Neural cell (in vitro differentiated cells): ENCODE measurements at regions not wholly inside any gene's neighbourhood (a gene's known extent, or its start where the extent isn't known, plus 50 kb on each side); places are given as distances from the start of the nearest gene placed in this dataset.

Source experiments
- H2AFZ ChIP-seq: fragments of 200-600, 300-800 bp; sonication (generic), shearing (Covaris generic); 2 replicates; pipeline ENCODE4 v1.6.0; 2014; ENCODE audit warnings: low read depth, mild to moderate bottlenecking, antibody characterized with exemption, low read length, moderate library complexity
- H3F3A ChIP-seq: fragments of 200-600 bp; shearing (Covaris generic); 2 replicates; pipeline ENCODE4 v1.6.1; 2016; ENCODE audit warnings: mild to moderate bottlenecking, moderate library complexity, mixed read lengths, antibody characterized with exemption, low read length; ENCODE audit not compliant: insufficient read depth, poor library complexity, severe bottlenecking
- H3K27ac ChIP-seq: fragments of 200-600, 300-800 bp; sonication (generic), shearing (Covaris generic); 2 replicates; pipeline ENCODE4 v1.5.1; 2014; ENCODE audit warnings: mild to moderate bottlenecking, low read length, moderate library complexity
- H3K27me3 ChIP-seq: fragments of 300-800, 200-600 bp; sonication (generic), shearing (Covaris generic); 2 replicates; pipeline ENCODE4 v1.6.0; 2014; ENCODE audit warnings: mild to moderate bottlenecking, low read depth, low read length, moderate library complexity; ENCODE audit not compliant: insufficient read depth
- H3K36me3 ChIP-seq: fragments of 300-800, 200-600 bp; sonication (generic), shearing (Covaris generic); 2 replicates; pipeline ENCODE4 v1.5.1; 2014; ENCODE audit warnings: mild to moderate bottlenecking, antibody characterized with exemption, low read length, moderate library complexity; ENCODE audit not compliant: insufficient read depth
- H3K4me2 ChIP-seq: fragments of 300-800, 200-600 bp; sonication (generic), shearing (Covaris generic); 2 replicates; pipeline ENCODE4 v1.6.0; 2014; ENCODE audit warnings: mild to moderate bottlenecking, low read length
- H3K4me3 ChIP-seq: fragments of 300-800, 200-600 bp; sonication (generic), shearing (Covaris generic); 2 replicates; pipeline ENCODE4 v1.5.1; 2014; ENCODE audit warnings: mild to moderate bottlenecking, low read length, moderate library complexity
- H3K79me2 ChIP-seq: fragments of 200-600 bp; shearing (Covaris generic); replicated peaks from 2 replicates; pipeline ENCODE4 v1.6.0; 2014; ENCODE audit warnings: mild to moderate bottlenecking, low read length, moderate library complexity; ENCODE audit not compliant: insufficient read depth
- H3K9ac ChIP-seq: fragments of 300-800, 200-600 bp; sonication (generic), shearing (Covaris generic); 2 replicates; pipeline ENCODE4 v1.6.1; 2016; ENCODE audit warnings: mild to moderate bottlenecking, low read length, mixed read lengths
- H3K9me2 ChIP-seq: fragments of 200-600 bp; shearing (Covaris generic); 2 replicates; pipeline ENCODE4 v1.6.1; 2016; ENCODE audit warnings: mild to moderate bottlenecking, low read length, mixed read lengths; ENCODE audit not compliant: insufficient read depth
- H3K9me3 ChIP-seq: fragments of 200-600, 300-800 bp; sonication (generic), shearing (Covaris generic); 2 replicates; pipeline ENCODE4 v1.6.1; 2016; ENCODE audit warnings: mild to moderate bottlenecking, mixed run types, low read length, moderate library complexity, mixed read lengths
- H4K20me1 ChIP-seq: fragments of 200-600 bp; shearing (Covaris generic); 2 replicates; pipeline ENCODE4 v1.6.1; 2016; ENCODE audit warnings: mild to moderate bottlenecking, mixed run types; ENCODE audit not compliant: insufficient read depth
- CTCF ChIP-seq: fragments of 450-650 bp; IDR thresholded peaks from 2 replicates; pipeline ENCODE4 v1.5.1; 2014; ENCODE audit warnings: antibody characterized with exemption, mild to moderate bottlenecking, moderate library complexity; ENCODE audit not compliant: poor library complexity, severe bottlenecking
- EP300 ChIP-seq: fragments of 450-650 bp; conservative IDR thresholded peaks from 2 replicates; pipeline ENCODE4 v1.6.1; 2014; ENCODE audit warnings: antibody characterized with exemption, mild to moderate bottlenecking, moderate library complexity; ENCODE audit not compliant: poor library complexity, severe bottlenecking
- EZH2 ChIP-seq: fragments of 200-600, 300-800 bp; shearing (Covaris generic), sonication (generic); IDR thresholded peaks from 2 replicates; pipeline ENCODE4 v1.6.1; 2014; ENCODE audit warnings: antibody characterized with exemption, low read length, borderline replicate concordance, mild to moderate bottlenecking; ENCODE audit not compliant: insufficient read depth, poor library complexity, severe bottlenecking
- MXI1 ChIP-seq: fragments of 450-650 bp; conservative IDR thresholded peaks from 2 replicates; pipeline ENCODE4 v1.6.1; 2014; ENCODE audit warnings: antibody characterized with exemption, mild to moderate bottlenecking; ENCODE audit not compliant: poor library complexity, severe bottlenecking
- POLR2AphosphoS5 ChIP-seq: IDR thresholded peaks from 2 replicates; pipeline ENCODE4 v1.6.1; 2012
- RAD21 ChIP-seq: fragments of 450-650 bp; conservative IDR thresholded peaks from 2 replicates; pipeline ENCODE4 v1.6.1; 2014; ENCODE audit warnings: antibody characterized with exemption, mild to moderate bottlenecking, moderate library complexity
- REST ChIP-seq: IDR thresholded peaks from 2 replicates; pipeline ENCODE4 v1.6.1; 2012; ENCODE audit warnings: borderline replicate concordance
- SMC3 ChIP-seq: fragments of 450-650 bp; conservative IDR thresholded peaks from 2 replicates; pipeline ENCODE4 v1.6.1; 2014; ENCODE audit warnings: antibody characterized with exemption, mild to moderate bottlenecking, moderate library complexity; ENCODE audit not compliant: poor library complexity
- TAF1 ChIP-seq: IDR thresholded peaks from 2 replicates; pipeline ENCODE4 v1.6.1; 2012; ENCODE audit warnings: low read depth

GRCh38 chr11:10984742-10985141 lies 126.9 kb upstream of the ZBED5 start:
- TF ChIP-seq REST, result no peak
- TF ChIP-seq CTCF, result no peak
- TF ChIP-seq RAD21, result no peak
- TF ChIP-seq EP300, result no peak
- TF ChIP-seq POLR2AphosphoS5, result no peak
- no peak for TF ChIP-seq TAF1
- no peak for TF ChIP-seq MXI1
- TF ChIP-seq EZH2, result no peak
- no peak for TF ChIP-seq SMC3
- Histone ChIP-seq H3K9me3 (no peaks in the 10 kb centered on the region), H3K9me2 (no peaks in the 10 kb centered on the region), H3K4me2 (no peak overlapping the region), H4K20me1 (no peaks in the 10 kb centered on the region), H3K9ac (no peak overlapping the region), H3K4me3 (no peak overlapping the region), H3K27me3 (no peaks in the 10 kb centered on the region), H2AFZ (no peak overlapping the region), H3F3A (no peaks in the 10 kb centered on the region), H3K27ac (no peak overlapping the region), H3K36me3 (no peaks in the 10 kb centered on the region), H3K79me2 (no peaks in the 10 kb centered on the region)

- Histone ChIP-seq H3K36me3 (no peaks in the 10 kb centered on the region), H3K9me3 (no peaks in the 10 kb centered on the region), H4K20me1 (no peaks in the 10 kb centered on the region), H3K9me2 (no peaks in the 10 kb centered on the region), H3K27me3 (no peaks in the 10 kb centered on the region), H3K79me2 (no peaks in the 10 kb centered on the region), H3F3A (no peaks in the 10 kb centered on the region), H3K4me3 (no peak overlapping the region), H3K27ac (no peak overlapping the region), H3K4me2 (no peak overlapping the region), H3K9ac (no peak overlapping the region), H2AFZ (no peak overlapping the region)
- TF ChIP-seq EZH2 (no peak), MXI1 (no peak), SMC3 (no peak), RAD21 (no peak), EP300 (no peak), CTCF (no peak), REST (no peak)
These were observed 126.4 kb upstream of the ZBED5 start for GRCh38 chr11:10984250-10984649.
